Subcutaneous abdominal adipose tissue (tissue), 5 donors: ENCODE measurements at regions not wholly inside any gene's neighbourhood (a gene's known extent, or its start where the extent isn't known, plus 50 kb on each side); places are given as distances from the start of the nearest gene placed in this dataset.

Source experiments
- H3K27ac ChIP-seq: one replicate; pipeline ENCODE4 v1.7.0; 2013; ENCODE audit warnings: low read depth, mild to moderate bottlenecking, inconsistent platforms, low read length, moderate library complexity
- H3K27me3 ChIP-seq, 5 donors: one replicate each; pipeline ENCODE4 v1.7.0; 2013; ENCODE audit warnings: low read length in 5 of 5, inconsistent platforms in 1 of 5; ENCODE audit not compliant: control insufficient read depth in 5 of 5, insufficient read depth in 4 of 5
- H3K36me3 ChIP-seq, 5 donors: one replicate each; pipeline ENCODE4 v1.7.0; 2013; ENCODE audit warnings: low read length in 5 of 5; ENCODE audit not compliant: control insufficient read depth in 5 of 5, insufficient read depth in 5 of 5
- H3K4me1 ChIP-seq, 5 donors: one replicate each; pipeline ENCODE4 v1.7.0; 2013; ENCODE audit warnings: low read length in 5 of 5, mild to moderate bottlenecking in 3 of 5, moderate library complexity in 1 of 5; ENCODE audit not compliant: control insufficient read depth in 5 of 5, insufficient read depth in 5 of 5
- H3K4me3 ChIP-seq, 5 donors: one replicate each; pipeline ENCODE4 v1.7.0; 2013; ENCODE audit warnings: low read length in 5 of 5, low read depth in 1 of 5
- H3K9ac ChIP-seq, 5 donors: one replicate each; pipeline ENCODE4 v1.7.0; 2013; ENCODE audit warnings: low read length in 5 of 5, mild to moderate bottlenecking in 4 of 5, moderate library complexity in 3 of 5
- H3K9me3 ChIP-seq, 5 donors: one replicate each; pipeline ENCODE4 v1.7.0; 2013; ENCODE audit warnings: low read length in 5 of 5; ENCODE audit not compliant: control insufficient read depth in 5 of 5
- donor health status: healthy.
- donor health status: healthy.
- donor health status: healthy.
- donor health status: healthy.
- donor health status: healthy.

- Histone ChIP-seq H3K27ac (no peak overlapping the region), H3K27me3 (no peaks in the 10 kb centered on the region), H3K9me3 (no peaks in the 10 kb centered on the region), H3K36me3 (no peaks in the 10 kb centered on the region), H3K4me3 (no peak overlapping the region), H3K4me1 (peaks cover 0 to 9% (median 3%) of the 10 kb centered on the region in 5 donors), H3K9ac (no peak overlapping the region)
Observed at GRCh38 chr6:113125626-113126025, 731.5 kb upstream of the MARCKS start.

- H3K36me3 ChIP-seq: no peaks in the 10 kb centered on the region
- no peaks in the 10 kb centered on the region for H3K4me1 ChIP-seq
- H3K4me3 ChIP-seq: no peak overlapping the region
- no peak overlapping the region for H3K27ac ChIP-seq
- H3K9me3 ChIP-seq: no peaks in the 10 kb centered on the region
- H3K27me3 ChIP-seq: no peaks in the 10 kb centered on the region
- no peak overlapping the region for H3K9ac ChIP-seq
Observed at GRCh38 chr6:113127786-113128419, 729.2 kb upstream of the MARCKS start.

DNA sequence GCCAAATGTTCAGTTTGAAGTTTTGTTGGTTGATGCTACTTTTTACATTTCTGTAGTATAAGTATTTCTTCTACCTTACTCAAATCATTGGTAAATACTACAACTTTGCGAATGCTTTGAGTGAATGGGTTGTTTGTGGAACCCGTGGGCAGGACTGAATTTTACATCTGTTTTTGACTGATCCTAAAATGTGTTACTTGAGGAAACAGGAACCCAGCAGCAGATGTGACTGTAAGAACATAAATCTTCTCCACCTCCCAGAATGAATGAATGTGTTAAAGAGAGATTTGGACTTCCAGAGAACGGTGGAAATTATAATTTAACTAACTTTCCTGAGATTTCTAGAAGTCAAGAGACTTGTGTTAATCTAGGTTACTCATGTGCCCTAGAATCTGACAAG, 728.5 kb upstream of the MARCKS start:
- Histone ChIP-seq H3K27ac (no peak overlapping the region), H3K36me3 (no peaks in the 10 kb centered on the region), H3K4me3 (no peak overlapping the region), H3K4me1 (no peaks in the 10 kb centered on the region), H3K9me3 (no peaks in the 10 kb centered on the region), H3K9ac (no peak overlapping the region), H3K27me3 (no peaks in the 10 kb centered on the region)

DNA sequence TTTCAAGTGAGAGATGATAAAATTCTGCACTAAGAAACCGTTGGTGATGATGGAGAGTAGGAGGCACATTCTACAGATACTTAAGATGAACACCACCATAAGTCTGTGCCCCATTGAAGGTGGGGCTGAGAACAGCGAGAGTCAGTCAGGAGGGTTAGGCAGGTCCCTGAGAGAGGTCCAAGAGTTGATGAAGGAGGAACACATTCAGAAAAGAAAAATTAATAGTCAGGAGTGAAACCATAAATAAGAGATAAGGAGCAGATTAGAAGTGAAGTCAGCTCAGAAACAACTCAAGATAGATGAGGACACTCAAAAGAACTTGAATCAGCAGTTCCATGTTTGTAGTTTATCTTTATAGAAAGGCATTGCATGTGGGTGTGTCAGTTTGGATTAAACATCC, 727.2 kb upstream of the MARCKS start:
- no peaks in the 10 kb centered on the region for H3K4me1 ChIP-seq
- no peaks in the 10 kb centered on the region for H3K27me3 ChIP-seq
- no peak overlapping the region for H3K4me3 ChIP-seq

DNA sequence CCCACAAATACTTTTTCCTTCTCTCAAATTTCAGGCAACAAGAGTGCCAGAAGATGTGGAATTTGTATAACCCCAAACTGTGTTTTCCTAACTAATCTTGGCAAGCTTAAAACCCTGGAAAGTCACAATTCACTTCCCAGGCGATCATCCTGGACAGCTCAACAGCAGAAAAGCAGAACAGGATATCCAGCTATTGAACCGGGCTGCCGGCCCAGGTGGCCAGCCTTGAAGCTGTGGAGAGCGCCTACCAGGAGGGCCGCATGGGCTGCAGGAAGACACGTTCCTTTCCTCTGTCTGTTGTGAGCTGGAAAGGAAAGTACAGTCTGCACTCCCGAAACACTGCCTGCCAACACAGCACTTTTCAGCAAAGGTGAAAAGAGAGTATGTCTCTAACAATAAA, 719.7 kb upstream of the MARCKS start:
- no peak overlapping the region for H3K9ac ChIP-seq
- peak overlapping the region; percentile 13 for H3K27ac ChIP-seq
- H3K9me3 ChIP-seq: no peaks in the 10 kb centered on the region
- no peaks in the 10 kb centered on the region for H3K27me3 ChIP-seq
- H3K4me3 ChIP-seq: no peak overlapping the region
- H3K4me1 ChIP-seq: peaks cover 0 to 13% (median 5%) of the 10 kb centered on the region in 5 donors
- H3K36me3 ChIP-seq: no peaks in the 10 kb centered on the region

More for the DNA sequence above, 727.2 kb upstream of the MARCKS start:
- no peak overlapping the region for H3K9ac ChIP-seq
- H3K27ac ChIP-seq: no peak overlapping the region
- H3K36me3 ChIP-seq: no peaks in the 10 kb centered on the region
- H3K9me3 ChIP-seq: no peaks in the 10 kb centered on the region

DNA sequence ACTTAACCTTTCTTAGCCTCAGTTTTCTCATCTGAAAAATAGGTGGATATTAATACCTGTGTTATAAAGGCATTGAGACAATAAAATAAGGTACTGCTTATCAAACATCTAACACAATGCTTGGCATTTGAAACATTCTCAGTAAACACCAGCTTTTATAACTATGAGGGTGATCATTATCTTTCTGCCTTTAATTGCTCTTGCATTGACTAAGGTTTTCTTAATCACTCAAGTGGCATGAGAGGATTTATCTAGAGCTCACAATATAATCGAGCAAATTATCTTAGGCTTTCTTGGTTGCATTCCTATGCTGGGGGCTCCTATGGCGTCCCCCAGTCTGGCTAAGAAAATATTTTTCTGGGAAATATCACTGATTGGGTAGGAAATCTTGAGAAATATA, 716.4 kb upstream of the MARCKS start:
- H3K27me3 ChIP-seq: no peaks in the 10 kb centered on the region
- peaks cover 0 to 13% (median 5%) of the 10 kb centered on the region in 5 donors for H3K4me1 ChIP-seq
- H3K4me3 ChIP-seq: no peak overlapping the region
- H3K9ac ChIP-seq: no peak overlapping the region
- H3K9me3 ChIP-seq: no peaks in the 10 kb centered on the region
- H3K27ac ChIP-seq: no peak overlapping the region
- no peaks in the 10 kb centered on the region for H3K36me3 ChIP-seq

DNA sequence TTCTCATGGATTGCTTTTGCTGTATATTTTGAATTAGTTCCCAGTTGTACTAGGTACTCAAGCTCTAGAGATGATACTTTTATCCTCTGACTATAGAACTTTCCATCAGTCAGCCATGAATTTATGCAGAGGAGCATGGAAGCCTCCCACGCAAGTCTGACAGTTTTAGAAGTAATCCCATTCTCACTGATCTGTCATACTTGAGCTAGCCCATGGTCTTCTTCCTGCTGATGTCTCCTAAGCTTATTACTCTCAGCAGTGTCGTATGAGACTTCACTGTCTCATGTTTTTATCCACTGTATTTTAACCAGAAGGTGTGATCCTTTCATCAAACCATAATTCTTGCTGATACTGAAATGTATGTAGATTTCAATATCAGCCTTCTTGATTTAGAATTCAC, 715.2 kb upstream of the MARCKS start:
- Histone ChIP-seq H3K27me3 (no peaks in the 10 kb centered on the region), H3K4me1 (peaks cover 0 to 11% (median 5%) of the 10 kb centered on the region in 5 donors), H3K36me3 (no peaks in the 10 kb centered on the region), H3K27ac (no peak overlapping the region), H3K9me3 (no peaks in the 10 kb centered on the region), H3K9ac (no peak overlapping the region), H3K4me3 (no peak overlapping the region)

- Histone ChIP-seq H3K9ac (no peak overlapping the region), H3K4me3 (no peak overlapping the region), H3K27ac (no peak overlapping the region), H3K36me3 (no peaks in the 10 kb centered on the region), H3K27me3 (no peaks in the 10 kb centered on the region), H3K9me3 (no peaks in the 10 kb centered on the region), H3K4me1 (peaks cover 0 to 2% (median 0%) of the 10 kb centered on the region in 5 donors)
Observed at GRCh38 chr6:113142671-113143174, 714.4 kb upstream of the MARCKS start.

GRCh38 chr6:113143206-113143605, 713.9 kb upstream of the MARCKS start:
- Histone ChIP-seq H3K9me3 (no peaks in the 10 kb centered on the region), H3K9ac (no peak overlapping the region), H3K4me1 (no peaks in the 10 kb centered on the region), H3K36me3 (no peaks in the 10 kb centered on the region), H3K27ac (no peak overlapping the region), H3K27me3 (no peaks in the 10 kb centered on the region), H3K4me3 (no peak overlapping the region)

DNA sequence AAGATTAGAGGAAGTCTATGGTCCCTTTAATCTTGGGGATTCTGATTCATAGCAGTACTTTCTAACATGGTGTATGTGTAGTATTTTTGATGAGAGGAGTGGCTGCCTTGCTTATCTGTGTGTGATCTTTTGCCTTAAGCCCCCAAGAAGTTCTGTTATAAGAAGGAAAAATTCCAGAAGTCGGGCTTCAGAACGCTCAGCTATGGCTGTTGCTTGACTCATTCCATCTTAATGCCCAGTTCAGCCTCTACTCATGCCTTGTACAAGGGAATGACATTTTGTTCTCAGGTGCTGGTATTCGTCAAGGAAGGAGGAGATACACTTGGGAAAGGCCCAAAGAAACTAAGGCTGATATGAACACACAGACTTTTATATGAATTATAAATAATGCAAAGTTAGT, 713.0 kb upstream of the MARCKS start:
- Histone ChIP-seq H3K4me3 (no peak overlapping the region), H3K9ac (no peak overlapping the region), H3K9me3 (no peaks in the 10 kb centered on the region), H3K36me3 (no peaks in the 10 kb centered on the region), H3K27ac (no peak overlapping the region), H3K4me1 (no peaks in the 10 kb centered on the region), H3K27me3 (no peaks in the 10 kb centered on the region)
